ENCODE measurements at regions not wholly inside any gene's neighbourhood (a gene's known extent, or its start where the extent isn't known, plus 50 kb on each side); places are given as distances from the start of the nearest gene placed in this dataset.

GRCh38 chr5:7955476-7955875 lies 86.5 kb downstream of the MTRR start:
- no peak for DNase-seq

- no peak for DNase-seq
Observed at GRCh38 chr5:7957329-7957728, 88.4 kb downstream of the MTRR start.

GRCh38 chr5:7960142-7960541 lies 91.2 kb downstream of the MTRR start:
- no peak for DNase-seq

DNA sequence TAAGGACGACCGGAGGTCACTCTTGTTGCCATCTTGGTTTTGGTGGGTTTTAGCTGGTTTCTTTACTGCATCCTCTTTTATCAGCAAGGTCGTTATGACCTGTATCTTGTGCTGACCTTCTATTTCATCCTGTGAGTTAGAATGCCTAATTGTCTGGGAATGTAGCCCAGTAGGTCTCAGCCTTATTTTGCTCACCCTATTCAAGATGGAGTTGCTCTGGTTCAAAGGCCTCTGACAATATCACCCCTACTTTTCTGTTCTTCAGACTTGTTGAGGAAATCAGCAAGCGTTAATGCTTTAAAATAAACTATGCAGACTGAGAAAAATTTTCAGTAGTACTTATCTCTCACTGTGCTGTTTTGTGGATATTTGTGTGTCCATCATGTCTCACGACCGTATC lies 92.6 kb downstream of the MTRR start:
- DNase-seq = no peak

DNA sequence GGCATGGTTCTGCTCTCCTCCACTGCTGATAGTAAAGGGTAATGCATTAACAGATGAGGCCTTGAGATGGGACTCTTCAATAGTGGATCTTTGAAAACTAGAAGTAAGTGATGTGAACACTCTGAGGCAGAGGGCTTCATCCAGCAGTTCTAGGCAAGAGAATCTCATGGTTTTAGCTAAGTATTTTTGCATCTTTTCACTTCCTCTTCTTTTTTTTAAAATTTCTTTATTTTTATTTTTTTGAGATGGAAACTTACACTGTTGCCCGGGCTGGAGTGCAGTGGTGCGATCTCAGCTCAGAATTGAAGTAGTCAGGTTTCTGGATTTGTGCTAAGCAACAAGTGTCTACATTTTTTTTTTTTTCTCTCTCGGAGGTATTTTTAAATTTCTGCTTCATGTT lies 101.9 kb downstream of the MTRR start:
- no peak for DNase-seq

GRCh38 chr5:7976411-7977190 lies 107.7 kb downstream of the MTRR start:
- no peak for DNase-seq

- no peak for DNase-seq
Observed at GRCh38 chr5:7978114-7978513, 109.2 kb downstream of the MTRR start.

GRCh38 chr5:7978991-7979390 lies 110.0 kb downstream of the MTRR start:
- no peak for DNase-seq

GRCh38 chr5:7980881-7981280 lies 111.9 kb downstream of the MTRR start:
- DNase-seq = no peak

DNA sequence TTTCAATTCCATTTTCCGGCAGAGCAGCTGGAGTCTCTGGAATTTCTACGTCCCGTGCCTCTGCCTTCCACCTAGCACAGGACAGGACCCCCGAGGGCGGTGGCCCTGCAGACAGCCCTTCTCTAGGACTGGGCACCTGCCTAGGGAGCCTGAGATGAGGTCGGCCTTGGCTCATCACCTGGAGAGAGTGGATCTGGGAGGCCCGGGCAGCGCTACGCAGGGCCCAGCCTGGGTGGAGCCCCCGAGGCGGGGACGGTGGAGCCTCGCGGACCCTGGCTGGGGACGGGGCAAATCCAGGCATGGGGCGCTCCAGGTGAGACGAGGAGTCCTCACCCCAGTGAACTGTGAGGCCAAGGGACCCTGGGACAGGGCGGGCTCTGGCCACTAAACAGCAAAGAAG lies 114.5 kb downstream of the MTRR start:
- DNase-seq = no peak

- DNase-seq = no peak
Observed at GRCh38 chr5:7991125-7991821, 122.3 kb downstream of the MTRR start.

DNA sequence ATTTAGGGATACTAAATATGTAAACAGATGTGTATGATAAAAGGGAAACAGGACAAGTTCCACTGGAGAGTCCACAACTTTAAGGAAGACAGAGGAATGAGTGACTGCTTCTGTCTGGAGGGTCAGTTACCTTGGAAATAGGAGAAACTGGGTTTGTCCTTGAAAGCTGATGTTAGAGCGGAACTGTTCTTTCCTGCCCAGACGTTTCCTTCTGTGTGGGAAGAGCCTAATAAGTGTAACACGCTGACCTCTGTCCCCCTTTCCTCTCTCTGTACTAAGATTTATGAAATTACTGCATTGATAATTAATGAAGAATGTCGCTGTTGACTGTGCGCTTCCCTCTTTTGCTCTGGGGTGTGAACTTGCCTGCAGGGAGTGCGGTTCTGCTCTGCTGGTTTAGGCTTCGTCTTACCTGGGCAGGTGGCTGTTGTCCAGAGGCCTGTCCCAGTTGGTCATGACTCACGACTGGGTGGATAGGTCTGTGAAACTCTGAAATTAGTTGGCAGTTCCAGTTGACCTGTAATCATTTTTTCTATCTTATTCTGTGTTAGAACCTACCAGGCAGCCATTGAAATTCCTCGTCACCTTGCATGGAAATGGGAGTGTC lies 126.8 kb downstream of the MTRR start:
- DNase-seq = no peak

GRCh38 chr5:8005416-8005815 lies 136.5 kb downstream of the MTRR start:
- DNase-seq = no peak

DNA sequence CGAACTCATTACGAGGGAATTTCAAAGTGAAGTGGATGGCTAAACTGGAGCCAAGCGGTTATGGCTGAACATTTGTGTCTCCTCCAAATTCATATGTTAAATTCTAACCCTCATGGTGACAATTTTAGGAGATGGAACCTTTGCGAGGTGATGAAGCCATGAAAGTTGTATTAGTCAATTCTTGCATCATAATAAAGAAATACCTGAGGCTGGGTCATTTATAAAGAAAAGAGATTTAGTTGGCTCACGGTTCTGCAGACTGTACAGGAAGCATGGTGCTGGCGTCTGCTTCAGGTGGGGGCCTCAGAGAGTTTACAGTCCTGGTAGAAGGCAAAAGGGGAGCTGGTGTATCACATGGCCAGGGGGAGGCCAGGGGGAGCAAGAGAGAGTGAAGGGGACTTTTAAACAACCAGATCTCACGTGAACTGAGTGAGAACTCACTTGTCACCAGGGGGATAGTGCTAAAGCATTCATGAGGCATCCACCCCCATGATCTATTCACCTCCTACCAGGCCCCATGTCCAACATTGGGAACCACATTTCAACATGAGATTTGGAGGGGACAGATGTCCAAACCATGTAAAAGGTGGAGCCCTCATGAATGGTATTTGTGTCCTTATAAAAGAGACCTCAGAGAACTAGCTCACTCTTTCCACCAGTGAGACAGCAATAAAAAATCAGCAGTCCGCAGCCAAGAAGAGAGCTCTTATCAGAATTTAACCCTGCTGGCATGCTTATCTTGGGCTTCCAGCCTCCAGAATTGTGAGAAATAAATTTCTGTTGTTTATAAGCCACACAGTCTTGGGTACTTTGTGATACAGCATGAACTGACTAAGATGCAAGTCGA lies 143.4 kb downstream of the MTRR start:
- no peak for DNase-seq

- DNase-seq = no peak
Observed at GRCh38 chr5:8013948-8014710, 145.2 kb downstream of the MTRR start.

DNA sequence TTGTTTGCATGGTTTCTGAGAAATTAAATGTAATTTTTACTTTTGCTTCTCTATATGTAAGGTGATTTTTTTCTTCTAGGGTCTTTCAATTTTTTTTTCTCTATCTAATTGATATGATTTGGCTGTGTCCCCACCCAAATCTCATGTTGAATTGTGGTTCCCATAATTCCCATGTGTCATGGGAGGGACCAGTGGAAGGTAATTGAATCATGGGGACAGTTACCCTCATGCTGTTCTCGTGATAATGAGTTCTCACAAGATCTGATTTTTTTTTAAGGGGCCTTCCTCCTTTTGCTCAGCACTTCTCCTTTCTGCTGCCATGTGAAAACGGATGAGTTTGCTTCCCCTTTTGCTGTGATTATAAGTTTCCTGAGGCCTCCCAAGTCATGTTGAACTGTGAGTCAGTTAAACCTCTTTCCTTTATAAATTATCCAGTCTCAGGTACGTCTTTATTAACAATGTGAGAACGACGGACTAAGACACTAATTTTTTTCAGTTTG lies 150.8 kb downstream of the MTRR start:
- no peak for DNase-seq

DNA sequence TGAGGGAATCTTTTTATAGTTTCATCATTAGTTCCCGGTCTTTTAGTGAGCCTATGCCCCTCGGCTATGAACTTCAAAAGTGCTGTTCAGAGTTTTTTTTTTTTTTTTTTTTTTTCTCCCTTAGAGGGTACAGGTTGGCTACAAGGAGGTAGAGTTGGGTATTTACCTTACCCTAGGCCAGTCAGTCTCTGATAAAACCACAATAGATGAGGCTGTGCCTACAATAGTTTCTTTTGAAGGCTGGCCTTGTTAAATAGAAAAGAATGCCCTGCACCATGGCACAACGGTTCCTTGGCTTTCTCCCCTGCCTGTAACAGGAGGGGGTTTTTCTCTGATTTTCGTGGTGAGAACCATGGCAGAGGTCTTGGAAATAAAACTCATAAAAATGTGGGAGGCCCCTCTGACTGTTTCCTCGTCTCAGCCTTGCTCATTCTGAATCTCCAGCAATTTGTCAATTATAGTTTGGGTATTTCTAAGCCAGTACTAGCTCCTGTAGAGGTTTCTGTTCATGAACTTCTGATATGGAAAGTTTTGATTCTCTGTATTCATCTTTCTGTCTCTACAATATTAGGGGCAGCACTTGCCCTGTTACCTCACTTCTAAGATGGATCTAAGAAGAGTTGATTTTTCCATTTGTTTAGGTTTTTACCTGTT lies 152.0 kb downstream of the MTRR start:
- DNase-seq = no peak

- DNase-seq = no peak
Observed at GRCh38 chr5:8028243-8028642, 159.3 kb downstream of the MTRR start.

- no peak for DNase-seq
Observed at GRCh38 chr5:8033261-8033660, 164.3 kb downstream of the MTRR start.

DNA sequence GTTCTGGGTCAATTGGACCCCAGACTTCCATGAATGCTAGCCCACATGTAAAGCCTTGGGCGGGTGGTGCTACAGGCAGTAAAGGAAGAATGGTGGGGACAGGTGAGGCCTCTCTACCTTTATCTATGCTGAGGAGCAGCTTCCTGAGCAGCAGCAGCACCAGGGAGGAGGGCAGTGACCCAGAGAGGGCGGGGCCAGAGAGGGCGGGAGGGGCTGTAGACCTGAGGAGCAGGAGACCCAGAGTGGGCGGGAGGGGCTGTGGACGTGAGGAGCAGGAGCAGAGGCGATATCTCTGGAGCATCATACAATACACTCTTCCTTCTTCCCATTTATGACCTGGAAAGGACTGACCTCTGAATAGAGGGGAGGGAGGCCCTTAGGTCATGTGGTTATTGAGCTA lies 165.9 kb downstream of the MTRR start:
- no peak for DNase-seq

GRCh38 chr5:8048920-8049319 lies 180.0 kb downstream of the MTRR start:
- no peak for DNase-seq

Measured in islet precursor cell (in vitro differentiated cells).